ENCODE measurements at regions not wholly inside any gene's neighbourhood (a gene's known extent, or its start where the extent isn't known, plus 50 kb on each side); places are given as distances from the start of the nearest gene placed in this dataset.

DNA sequence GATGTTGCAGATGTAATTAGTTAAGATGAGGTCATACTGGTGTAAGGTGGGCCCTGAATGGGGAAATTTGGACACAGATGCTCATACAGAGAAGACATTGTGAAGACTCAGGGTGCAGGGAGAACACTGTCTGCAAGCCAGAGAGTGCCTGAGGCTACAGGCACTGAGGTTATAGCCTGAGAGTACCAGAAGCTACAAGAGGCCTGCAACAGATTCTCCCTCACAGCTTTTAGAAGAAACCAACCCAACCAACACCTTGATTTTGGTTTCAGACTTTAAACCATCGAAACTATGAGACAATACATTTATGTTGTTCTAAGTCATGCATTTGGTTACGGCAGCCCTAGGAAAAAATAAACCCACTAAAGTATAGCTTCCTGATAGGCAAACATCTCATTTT is 321.7 kb upstream of the USP25 start:
- Histone ChIP-seq H3K9me3 (no peaks in the 10 kb centered on the region), H3K27ac (no peak overlapping the region), H3K27me3 (replicated peaks; ENCODE audit: insufficient read depth) (no peaks in the 10 kb centered on the region), H3K4me3 (no peak overlapping the region), H3K4me1 (replicated peaks) (no peaks in the 10 kb centered on the region), H3K36me3 (no peaks in the 10 kb centered on the region)
- DNase-seq (ENCODE audit: low spot score) = no peak
- intact Hi-C loops (cut with DNase I) = no loop called here
- TF ChIP-seq, protein P1, sequence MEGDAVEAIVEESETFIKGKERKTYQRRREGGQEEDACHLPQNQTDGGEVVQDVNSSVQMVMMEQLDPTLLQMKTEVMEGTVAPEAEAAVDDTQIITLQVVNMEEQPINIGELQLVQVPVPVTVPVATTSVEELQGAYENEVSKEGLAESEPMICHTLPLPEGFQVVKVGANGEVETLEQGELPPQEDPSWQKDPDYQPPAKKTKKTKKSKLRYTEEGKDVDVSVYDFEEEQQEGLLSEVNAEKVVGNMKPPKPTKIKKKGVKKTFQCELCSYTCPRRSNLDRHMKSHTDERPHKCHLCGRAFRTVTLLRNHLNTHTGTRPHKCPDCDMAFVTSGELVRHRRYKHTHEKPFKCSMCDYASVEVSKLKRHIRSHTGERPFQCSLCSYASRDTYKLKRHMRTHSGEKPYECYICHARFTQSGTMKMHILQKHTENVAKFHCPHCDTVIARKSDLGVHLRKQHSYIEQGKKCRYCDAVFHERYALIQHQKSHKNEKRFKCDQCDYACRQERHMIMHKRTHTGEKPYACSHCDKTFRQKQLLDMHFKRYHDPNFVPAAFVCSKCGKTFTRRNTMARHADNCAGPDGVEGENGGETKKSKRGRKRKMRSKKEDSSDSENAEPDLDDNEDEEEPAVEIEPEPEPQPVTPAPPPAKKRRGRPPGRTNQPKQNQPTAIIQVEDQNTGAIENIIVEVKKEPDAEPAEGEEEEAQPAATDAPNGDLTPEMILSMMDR (IDR thresholded peaks at IDR 0.05) = no peak
- TF ChIP-seq POLR2A (IDR thresholded peaks at IDR 0.05) (no peak), POLR2AphosphoS5 (IDR thresholded peaks at IDR 0.05) (no peak)
- WGBS = 95% methylated on average over 2 of the region's 2 CpGs

DNA sequence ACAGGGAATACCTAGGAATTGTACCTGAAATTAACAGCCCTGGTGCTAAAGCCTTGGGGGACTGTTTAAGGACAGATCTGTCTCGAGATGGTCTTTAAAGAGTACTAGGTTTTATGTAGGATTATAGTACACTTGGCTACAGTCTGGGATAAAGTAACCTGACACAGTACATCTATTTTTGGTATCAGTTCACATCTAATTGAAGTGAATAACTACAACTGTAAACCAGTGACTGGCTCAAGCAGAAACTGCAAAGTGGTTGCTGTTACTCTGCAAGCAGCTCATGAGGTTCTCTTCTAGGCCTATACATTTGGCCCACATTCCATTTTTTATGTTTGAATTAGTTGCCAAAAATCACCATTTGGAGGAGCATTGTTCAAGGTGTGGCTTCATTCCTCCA is 320.8 kb upstream of the USP25 start:
- no peaks in the 10 kb centered on the region for H3K4me1 ChIP-seq (replicated peaks)
- H3K27ac ChIP-seq = no peak overlapping the region
- DNase-seq (ENCODE audit: low spot score) = no peak
- intact Hi-C loops (cut with DNase I) = no loop called here
- no peak overlapping the region for H3K4me3 ChIP-seq
- no peaks in the 10 kb centered on the region for H3K36me3 ChIP-seq
- no peaks in the 10 kb centered on the region for H3K9me3 ChIP-seq
- H3K27me3 ChIP-seq (replicated peaks; ENCODE audit: insufficient read depth) = no peaks in the 10 kb centered on the region
- TF ChIP-seq POLR2A (IDR thresholded peaks at IDR 0.05) (no peak), POLR2AphosphoS5 (IDR thresholded peaks at IDR 0.05) (no peak)
- TF ChIP-seq, protein P1 (IDR thresholded peaks at IDR 0.05) = no peak
- 75% methylated on average over 1 of the region's 1 CpG for WGBS

DNA sequence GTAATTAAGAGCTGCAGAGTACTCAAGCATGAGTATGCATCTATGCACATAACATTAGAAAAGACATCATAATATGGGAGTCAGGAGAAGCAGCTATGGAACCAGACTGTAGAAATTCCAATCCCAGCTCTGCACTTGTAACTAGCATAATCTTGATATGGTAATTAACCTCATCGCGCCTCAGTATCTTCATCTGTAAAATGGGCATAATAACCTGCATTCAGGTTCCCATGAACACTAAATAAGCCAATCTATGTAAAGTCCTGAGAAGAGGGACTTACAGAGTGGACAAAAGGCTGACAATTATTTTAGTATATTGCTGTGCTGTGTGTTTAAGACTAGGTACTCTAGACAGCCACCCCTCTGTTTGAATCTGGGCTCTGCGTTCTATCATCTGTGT is 318.9 kb upstream of the USP25 start:
- H3K9me3 ChIP-seq = no peaks in the 10 kb centered on the region
- H3K4me3 ChIP-seq = no peak overlapping the region
- H3K4me1 ChIP-seq (replicated peaks) = no peaks in the 10 kb centered on the region
- 98% methylated on average over 3 of the region's 3 CpGs for WGBS
- H3K36me3 ChIP-seq = no peaks in the 10 kb centered on the region
- intact Hi-C loops (cut with DNase I) = no loop called here
- TF ChIP-seq, protein P1 (IDR thresholded peaks at IDR 0.05) = no peak
- TF ChIP-seq POLR2A (IDR thresholded peaks at IDR 0.05) = no peak
- TF ChIP-seq POLR2AphosphoS5 (IDR thresholded peaks at IDR 0.05) = no peak
- no peak overlapping the region for H3K27ac ChIP-seq
- H3K27me3 ChIP-seq (replicated peaks; ENCODE audit: insufficient read depth) = no peaks in the 10 kb centered on the region
- DNase-seq (ENCODE audit: low spot score) = no peak

DNA sequence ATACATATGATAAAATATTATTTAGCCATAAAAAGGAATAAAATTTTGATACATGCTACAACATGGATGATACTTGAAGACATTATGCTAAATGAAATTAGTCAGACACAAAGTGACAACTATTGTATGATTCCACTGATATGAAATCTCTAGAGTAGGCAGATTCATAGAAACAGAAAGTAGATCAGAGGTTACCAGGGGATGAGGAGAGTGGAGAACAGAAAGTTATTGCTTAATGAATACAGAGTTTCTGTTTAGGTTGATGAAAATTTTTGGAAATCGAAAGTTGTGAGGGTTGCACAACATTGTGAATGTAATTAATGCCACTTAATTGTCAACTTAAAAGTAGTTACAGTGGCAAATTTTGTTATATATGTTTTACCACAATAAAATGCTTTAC is 315.7 kb upstream of the USP25 start:
- Histone ChIP-seq H3K27me3 (replicated peaks; ENCODE audit: insufficient read depth) (no peaks in the 10 kb centered on the region), H3K4me1 (replicated peaks) (no peaks in the 10 kb centered on the region), H3K36me3 (no peaks in the 10 kb centered on the region), H3K9me3 (no peaks in the 10 kb centered on the region), H3K4me3 (no peak overlapping the region), H3K27ac (no peak overlapping the region)
- TF ChIP-seq POLR2A (IDR thresholded peaks at IDR 0.05) = no peak
- no peak for DNase-seq (ENCODE audit: low spot score)
- 91% methylated on average over 1 of the region's 1 CpG for WGBS
- intact Hi-C loops (cut with DNase I) = no loop called here

DNA sequence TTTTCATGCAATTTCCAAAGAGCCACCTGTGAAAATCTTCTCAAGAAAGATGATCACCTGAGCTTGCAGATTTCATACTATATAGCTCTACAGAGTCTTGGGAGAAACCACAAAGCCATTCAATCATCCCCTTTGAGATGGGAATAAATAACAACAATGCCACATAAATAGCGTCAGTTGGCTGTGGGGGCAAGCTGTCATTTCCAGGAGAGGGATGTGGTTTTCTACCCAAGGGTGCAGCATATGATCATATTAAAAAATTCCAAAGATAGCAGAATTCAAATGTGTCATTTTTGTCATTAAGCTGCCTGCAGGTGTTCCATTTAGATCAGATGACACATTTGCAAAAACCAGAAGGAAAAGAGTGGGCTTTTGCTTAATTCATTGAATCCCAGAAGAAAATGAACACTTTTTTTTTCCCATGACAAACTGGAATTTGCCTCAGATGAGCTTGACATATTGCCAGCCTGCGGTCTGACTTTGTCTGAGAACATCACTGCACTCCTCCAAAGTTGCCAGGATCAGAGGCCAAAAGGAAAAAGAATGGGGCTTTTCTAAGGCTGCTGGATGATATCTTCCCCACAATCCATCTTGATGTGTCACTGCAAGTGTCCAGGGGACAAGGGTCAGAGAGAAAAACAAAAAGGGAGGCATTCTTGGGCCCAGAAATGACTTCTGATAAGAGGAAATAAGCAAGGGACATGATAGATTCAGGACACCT is 314.1 kb upstream of the USP25 start:
- Histone ChIP-seq H3K27me3 (replicated peaks; ENCODE audit: insufficient read depth) (no peaks in the 10 kb centered on the region), H3K4me1 (replicated peaks) (no peaks in the 10 kb centered on the region), H3K27ac (no peak overlapping the region), H3K36me3 (no peaks in the 10 kb centered on the region), H3K9me3 (no peaks in the 10 kb centered on the region), H3K4me3 (no peak overlapping the region)
- WGBS = 67% methylated on average over 2 of the region's 2 CpGs
- DNase-seq (ENCODE audit: low spot score) = no peak
- intact Hi-C loops (cut with DNase I) = no loop called here
- TF ChIP-seq POLR2A (IDR thresholded peaks at IDR 0.05) = no peak
- no peak for TF ChIP-seq POLR2AphosphoS5 (IDR thresholded peaks at IDR 0.05)
- TF ChIP-seq, protein P1 (IDR thresholded peaks at IDR 0.05) = no peak

Data from prostate gland (tissue), 2 donors.